GM19324 (cell line): ENCODE measurements at regions not wholly inside any gene's neighbourhood (a gene's known extent, or its start where the extent isn't known, plus 50 kb on each side); places are given as distances from the start of the nearest gene placed in this dataset.

Source experiments
- ATAC-seq: cut with Tn5 transposase; IDR thresholded peaks from one replicate; pipeline ENCODE4 v1.9.1; 2021; ENCODE audit warnings: mild to moderate bottlenecking, moderate library complexity; ENCODE audit not compliant: unreplicated experiment, low FRiP score

DNA sequence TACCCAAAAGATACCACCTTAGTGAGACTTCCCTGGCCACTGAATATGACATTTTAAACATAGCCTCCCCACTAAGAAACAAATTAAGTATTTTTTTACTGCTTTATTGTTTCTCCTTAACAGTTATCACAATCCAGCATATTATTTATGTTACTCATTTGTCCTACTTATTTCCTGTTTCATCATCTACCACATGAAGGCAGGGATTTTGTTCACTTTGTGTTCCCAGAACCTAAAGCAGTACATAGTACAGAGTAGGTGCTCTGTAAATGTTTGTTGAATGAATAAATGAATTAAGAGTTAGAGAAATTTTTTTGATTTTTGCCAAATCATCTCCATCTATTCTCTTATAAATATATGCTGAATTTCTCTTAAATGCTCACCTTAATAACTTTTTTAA is 318.4 kb upstream of the GIMD1 start:
- no peak for ATAC-seq

DNA sequence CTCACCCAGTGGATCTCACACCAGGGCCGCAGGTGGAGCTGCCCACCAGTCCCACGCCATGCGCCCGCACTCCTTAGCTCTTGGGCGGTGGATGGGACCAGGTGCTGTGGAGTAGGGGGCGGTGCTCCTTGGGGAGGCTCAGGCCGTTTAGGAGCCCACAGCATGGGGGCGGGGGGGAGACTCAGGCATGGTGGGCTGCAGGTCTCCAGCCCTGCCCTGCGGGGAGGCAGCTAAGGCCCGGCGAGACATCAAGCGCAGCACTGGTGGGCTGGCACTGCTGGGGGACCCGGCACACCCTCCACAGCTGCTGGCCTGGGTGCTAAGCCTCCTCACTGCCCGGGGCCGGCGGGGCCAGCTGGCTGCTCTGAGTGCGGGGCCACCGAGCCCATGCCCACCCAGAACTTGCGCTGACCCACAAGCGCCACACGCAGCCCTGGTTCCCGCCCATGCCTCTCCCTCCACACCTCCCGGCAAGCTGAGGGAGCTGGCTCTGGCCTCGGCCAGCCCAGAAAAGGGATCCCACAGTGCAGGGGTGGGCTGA is 312.9 kb upstream of the GIMD1 start:
- no peak for ATAC-seq

DNA sequence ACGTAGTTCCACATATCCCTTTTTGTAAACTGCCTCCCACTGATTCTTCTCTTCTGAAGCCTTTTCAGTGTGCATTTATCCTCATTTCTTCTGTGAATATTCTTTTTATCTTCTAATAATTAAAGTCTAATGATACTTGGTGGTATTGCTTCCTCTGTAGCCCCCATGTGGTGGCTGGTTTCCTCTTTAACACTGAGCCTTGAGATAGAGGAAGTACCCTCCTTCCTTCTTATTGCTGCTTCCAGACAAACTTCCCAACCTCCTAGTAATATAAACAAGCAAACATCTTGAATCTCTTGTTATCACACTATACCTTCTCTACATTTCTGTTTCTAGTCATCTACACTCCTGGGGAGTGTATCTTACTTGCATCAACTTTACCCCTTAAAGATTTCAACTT is 310.5 kb upstream of the GIMD1 start:
- no peak for ATAC-seq

DNA sequence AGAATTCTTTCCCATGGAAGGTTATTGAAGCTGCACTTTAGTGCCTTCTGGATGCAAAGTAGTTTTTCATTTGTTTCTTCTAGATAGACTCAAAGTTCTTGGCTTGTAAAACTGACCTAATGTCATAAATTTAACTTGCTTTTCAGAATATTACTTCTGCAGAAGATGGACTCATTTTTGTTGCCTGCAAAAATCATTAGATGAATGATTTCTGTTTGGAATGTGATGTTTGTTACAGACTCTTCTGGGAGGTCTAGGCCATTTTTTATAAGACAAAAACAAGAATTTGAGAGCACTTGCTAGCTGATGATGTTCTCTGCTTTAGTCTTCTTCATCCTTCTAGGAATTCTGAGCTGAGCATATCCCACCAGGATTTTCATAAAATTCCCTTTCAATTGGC is 308.6 kb upstream of the GIMD1 start:
- ATAC-seq: no peak

DNA sequence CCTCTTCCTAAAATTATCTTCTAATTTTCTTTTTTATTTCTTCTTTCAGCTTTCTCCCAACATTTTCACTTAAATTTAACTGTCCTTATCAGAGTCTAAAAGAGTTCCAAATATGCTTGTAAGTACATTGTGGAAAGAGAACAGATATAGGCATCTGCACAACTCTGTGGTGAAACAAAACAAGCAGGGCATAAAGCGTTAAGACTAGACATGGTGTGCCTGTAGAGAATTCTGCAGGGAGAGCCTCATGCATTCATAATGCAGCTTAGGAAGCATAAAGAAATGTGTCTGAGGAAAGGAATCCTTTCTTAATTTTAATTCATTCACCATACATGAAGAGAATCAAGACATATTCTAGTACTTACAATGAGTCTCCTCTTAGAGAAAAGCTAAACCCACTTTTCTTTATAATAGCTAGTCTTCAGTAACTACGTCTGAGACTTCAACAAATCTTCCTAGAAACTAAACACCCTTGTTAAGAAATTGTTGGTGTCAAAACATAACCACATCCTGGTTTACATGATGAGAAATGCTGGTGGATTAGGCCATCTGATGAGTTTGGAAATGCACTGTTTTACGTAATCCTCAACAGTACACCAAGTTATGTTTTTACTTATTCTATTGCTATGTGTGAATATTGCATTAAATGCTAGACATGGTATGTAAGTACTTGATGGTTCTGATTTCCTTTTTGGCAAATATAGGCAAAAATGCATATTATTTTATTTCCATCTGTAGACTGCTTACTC is 307.8 kb upstream of the GIMD1 start:
- ATAC-seq: no peak

DNA sequence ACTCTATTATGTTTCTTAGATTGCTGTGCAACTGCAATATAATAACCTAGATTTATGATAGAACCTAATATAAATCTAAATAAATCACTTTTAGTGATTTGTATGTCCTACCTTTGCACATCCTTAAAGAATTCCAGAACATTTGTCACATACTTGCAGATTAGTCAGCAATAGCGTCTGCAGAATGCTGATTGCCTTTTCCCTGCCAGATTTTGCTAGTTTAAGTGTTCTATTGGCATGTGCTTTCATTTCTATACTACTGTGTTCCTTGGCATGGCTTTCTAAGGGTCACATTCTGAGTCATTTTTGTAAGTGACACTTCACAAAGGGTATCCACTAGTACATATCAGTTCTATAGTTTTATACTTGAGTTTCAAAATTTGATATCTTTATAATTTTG is 303.1 kb upstream of the GIMD1 start:
- ATAC-seq: no peak

DNA sequence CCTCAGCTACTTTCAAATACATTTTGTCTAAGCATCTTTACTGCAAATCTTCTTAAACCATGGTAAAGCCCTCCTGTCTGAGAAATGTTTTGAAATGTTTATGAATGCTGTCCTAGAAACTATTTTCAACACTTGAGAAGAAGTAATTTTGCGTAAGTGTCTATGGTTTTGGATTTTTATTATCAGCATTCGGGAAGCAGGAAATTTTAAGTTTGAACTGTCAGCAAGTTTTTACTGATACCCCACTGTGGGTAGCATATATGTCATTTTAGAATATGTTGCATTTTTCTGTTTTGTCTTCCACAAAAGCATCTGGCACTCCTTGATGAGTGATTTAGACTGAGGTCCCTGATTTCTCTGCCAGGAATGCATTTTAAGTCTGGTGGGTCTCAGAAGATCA is 302.4 kb upstream of the GIMD1 start:
- ATAC-seq: no peak

DNA sequence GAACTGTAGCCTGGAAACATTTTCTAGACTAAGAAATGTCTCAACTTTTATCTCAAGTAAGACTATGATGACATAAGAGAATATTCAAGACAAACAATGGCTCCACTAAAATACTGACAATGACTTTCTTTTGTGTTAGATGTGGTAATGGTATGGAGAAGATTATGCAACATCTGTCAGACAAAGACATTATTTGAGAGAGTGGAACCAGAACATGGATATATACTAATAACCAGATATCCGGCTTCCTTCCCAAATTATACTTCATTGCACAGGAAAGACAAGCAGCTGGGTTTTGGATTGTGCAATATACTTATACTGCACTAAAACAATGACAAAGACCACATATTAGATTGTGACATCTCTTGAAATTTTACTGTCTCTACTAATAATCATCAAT is 290.8 kb upstream of the GIMD1 start:
- no peak for ATAC-seq

DNA sequence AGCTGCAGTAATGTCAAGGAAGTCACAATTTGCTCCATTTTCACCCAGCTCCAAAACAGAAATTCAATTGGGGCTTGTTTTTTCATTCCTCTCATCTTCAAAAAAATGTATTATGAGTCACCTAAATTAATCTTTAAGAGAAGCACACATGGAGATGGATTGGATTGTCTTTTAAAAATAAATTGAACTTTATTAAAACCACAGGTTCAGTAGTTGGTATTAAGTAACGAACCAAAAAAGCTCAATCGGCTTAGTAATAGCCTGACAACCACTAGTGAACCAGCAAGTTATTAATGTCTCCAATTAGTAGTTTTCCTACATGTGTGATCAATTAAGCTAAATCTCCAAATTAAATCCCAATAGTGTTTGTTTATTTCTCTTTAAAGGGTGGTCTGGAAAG is 283.5 kb upstream of the GIMD1 start:
- ATAC-seq: no peak

DNA sequence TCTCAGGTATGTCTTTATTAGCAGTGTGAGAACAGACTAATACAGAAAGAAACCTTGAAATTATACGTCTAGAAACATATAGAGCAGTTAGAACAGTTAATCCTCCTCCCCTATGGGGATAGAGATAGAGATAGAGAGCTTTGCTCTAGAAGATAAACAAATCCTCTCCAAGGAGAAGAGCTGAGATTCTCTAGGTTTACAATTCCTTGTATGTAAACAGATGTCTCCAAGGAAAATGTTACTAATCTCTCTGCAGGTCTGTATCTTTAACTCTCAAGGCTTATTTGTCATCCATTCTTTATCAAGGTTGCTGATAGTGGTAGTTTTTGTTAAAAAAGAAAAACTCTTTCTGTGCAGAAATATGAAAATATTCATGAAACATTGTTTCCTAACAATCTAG is 282.1 kb upstream of the GIMD1 start:
- no peak for ATAC-seq

DNA sequence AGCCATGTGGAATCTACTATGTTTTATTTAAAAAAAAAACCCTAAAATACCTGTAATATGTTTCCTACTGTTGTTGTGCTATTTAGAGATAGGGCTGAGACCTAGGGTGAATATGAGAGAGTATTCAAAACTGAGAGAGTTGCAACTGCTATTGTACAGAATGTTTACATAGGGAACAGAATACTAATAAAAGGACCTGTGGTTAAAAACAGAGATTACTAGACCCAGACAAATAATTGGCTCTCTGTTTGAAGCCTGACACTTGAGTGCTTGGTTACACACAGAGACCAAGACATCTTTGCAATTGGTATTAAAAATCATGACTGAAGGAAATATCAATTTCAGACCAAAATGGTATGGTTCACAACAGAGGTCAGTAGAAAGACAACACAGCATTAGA is 278.9 kb upstream of the GIMD1 start:
- ATAC-seq: no peak

DNA sequence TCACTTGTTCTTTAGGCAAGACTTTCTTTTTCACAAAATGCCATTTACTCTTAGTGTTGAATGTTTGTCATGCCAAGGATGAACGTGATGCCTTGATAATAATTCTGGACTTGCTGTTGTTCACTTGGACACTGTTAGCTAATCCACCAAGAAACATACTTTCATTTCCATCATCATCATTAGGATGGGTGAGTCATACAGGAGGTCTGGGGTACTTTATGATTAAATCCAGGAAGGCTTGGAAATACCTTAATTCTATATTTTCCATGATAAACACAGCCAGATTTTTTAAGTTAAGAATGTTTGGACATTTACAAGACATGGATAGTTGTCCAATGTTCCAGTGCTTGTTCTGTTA is 260.7 kb upstream of the GIMD1 start:
- ATAC-seq: no peak

DNA sequence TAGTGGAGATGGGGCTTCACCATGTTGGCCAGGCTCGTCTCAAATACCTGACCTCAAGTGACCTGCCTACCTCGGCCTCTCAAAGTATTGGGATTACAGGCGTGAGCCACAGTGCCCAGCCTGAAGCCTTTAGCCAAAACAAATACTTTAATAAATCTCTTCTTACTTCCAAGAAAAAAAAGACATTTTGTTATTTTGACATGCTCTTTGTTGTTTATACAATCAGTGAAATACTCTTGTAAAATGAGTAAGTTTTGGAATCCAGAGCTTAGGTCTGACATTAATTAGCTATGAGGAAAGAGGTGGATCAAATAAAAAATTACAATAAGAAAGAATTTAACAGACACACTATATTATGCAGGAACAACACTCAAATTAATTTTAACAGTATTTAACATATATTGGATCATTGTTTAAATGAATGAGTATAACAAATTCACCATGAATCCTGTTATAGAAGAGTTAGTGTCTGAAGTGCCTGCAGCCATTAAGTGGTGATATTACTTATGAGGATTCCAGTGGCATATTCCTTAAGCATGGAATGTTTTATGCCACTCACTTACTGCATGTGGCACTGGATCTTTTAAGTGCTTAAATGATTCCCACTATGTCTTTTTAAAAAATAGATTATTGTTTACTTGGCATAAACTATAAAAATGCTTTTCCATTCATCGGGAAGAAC is 260.1 kb upstream of the GIMD1 start:
- no peak for ATAC-seq

DNA sequence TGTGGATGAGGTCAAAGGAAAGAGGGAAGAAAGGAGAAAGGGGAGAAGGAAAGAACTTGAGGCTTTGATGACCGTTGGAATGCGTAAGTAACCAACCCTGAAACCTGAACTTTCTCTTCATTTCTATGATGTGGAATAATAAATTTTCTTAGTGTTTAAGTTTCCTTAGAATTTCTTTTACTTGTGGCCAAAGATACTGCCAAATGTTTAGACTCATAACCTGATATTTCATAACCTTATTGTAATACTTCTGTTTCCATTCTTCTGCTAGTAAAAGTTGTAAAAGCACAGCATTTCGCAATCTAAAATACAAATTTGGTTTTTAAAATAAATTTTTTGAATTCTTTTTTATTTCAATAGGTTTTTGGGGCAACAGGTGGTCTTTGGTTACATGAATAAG is 258.5 kb upstream of the GIMD1 start:
- ATAC-seq: no peak

DNA sequence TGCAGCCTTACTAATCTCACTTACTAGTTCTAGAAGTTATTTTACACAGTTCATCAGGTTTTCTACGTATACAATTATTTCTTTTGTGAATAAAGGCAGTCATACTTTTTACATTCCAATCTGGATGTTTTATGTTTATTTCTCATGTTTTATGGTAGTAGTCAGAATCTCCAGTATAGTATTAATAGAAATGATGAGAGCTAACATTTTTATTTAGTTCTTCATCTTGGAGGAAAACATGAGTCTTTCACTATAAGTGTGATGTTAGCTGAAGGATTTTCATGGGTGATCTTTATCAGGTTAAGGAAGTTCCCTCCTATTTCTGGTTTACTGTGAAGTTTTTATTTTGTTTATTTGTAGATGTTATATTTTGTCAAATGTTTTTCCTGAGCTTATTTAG is 256.1 kb upstream of the GIMD1 start:
- ATAC-seq: no peak

DNA sequence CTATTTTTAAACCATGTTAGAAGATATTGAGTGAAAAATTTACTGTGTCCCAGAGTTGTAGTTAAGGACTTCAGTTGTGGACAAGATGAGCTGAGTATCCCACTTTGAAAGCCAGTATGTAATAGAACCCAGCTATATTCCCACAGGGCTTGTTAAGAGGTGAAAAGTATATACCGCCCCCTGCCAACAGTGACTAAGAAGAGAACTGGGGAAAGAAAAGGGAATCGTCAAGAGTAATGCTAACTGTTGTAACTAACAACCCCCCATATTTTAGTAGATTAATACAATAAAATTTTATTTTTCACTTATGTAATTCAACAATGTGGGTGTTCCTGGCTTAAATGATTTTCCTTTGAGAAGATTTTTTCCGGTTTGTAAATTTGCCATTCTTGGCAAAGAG is 250.4 kb upstream of the GIMD1 start:
- ATAC-seq: no peak

DNA sequence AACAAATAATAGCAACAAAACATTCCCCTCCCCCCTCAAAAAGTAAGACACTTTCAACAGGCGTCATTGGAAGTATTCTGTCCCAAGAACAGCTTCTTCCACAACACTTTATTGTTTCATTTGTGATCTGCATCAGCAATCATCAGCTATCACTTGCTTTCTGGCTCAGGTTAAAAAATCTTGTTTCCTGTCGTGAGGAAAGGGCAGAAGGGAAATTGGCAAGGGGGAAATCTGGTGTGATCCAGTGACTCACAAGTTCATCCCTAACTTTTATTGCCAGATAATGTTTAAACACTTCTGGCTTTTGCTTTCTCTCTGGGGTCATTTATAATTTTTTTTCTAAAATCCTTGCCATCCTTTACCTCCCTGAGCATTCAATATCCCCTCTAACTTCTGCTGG is 247.4 kb upstream of the GIMD1 start:
- no peak for ATAC-seq

DNA sequence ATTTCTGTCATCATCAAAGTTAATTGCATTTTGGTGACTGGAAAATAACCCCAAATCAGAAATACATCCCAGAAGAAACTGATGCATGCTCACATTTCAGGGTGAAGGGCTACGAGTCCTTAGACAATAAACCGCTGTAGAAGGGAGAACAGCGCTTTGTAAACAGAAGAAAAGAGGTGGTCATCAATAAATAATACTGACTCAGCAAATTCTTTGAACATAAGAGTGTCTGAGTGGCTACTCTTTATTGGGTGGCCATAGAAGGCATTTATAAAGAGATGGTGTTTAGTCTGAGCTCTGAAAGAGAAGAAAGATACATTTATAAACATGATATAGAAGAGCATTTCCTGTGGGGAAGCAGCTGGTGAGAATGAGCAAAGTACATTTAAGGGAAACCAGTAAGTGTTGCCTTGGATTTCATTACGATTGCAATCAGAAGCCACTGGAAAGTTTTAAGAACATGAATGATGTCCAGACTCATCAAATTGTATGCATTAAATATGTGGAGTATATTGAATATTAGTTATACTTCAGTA is 246.9 kb upstream of the GIMD1 start:
- no peak for ATAC-seq

DNA sequence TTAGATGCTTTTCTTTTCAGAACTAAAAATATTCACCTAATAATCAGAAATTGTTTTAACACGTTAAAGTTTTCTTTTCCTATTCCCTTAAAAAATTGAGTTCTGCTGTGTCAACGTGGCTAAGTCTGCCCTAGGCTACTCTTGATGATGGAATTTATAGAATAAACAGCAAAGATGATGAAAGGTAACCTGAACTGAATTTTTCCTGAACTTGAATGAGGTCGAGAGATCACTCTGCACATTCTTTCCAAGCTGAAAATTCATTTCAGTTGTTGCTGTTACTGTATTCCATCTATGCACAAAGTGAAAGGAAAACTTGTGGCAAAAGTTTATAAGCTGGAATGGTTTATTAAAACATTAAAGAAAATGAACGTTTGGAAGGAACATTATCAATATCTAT is 245.9 kb upstream of the GIMD1 start:
- ATAC-seq: no peak

DNA sequence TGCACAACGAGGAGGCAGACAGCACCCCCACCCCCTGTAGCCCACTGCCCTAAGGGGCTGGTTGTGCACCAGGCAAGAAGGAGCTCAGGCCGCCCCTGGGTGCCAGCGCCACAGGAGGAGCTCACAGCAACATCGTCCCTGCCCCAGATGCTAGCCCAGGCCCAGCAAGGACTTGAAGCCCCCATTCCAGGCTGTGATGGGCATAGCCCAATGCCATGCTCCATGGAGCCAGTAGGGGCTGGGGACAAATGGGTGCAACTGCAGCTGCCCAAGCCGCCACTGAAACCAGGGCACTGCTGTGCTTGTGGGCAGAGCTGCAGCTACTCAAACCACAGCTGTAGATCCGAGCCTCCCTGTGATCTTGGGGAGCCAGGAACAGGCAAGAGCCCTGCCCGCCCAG is 241.3 kb upstream of the GIMD1 start:
- ATAC-seq: no peak

DNA sequence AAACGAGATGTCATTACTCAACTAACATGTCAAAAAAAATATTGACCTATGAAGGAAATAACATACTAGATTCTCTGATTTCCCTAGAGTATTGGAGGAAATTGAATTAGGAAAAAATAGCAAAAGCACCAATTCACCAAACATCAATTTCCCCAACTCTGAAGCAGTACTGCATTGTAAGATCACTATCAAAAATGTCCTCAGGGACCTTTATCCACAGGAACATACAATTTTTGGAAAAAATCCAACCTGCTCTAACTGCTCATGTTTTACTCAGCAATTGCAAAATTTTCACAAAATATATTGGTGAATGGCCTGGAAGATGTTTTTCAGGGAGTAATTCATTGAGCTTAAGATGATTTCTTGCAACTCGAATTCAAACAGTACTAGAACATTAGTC is 239.0 kb upstream of the GIMD1 start:
- no peak for ATAC-seq
